Activated B cell treated with CpG ODN at 0.5 μM for 24 hours (primary cell): ENCODE measurements at regions not wholly inside any gene's neighbourhood (a gene's known extent, or its start where the extent isn't known, plus 50 kb on each side); places are given as distances from the start of the nearest gene placed in this dataset.

Experiments
- ATAC-seq: fragments of 200-7000 bp; cut with Tn5 transposase; one replicate; pipeline ENCODE4 v1.10.0; 2021; ENCODE audit warnings: low read depth, mild to moderate bottlenecking, moderate library complexity
- CTCF ChIA-PET: fragments of 350-600 bp; sonication (Branson Sonifier 250); formaldehyde crosslinking; loops from one replicate; lab custom pipeline; 2021; ENCODE audit warnings: antibody characterized with exemption; lab: Charles Lee
- POLR2A ChIA-PET: fragments of 350-600 bp; sonication (Branson Sonifier 250); formaldehyde crosslinking; loops from one replicate; lab custom pipeline; 2021; ENCODE audit warnings: antibody characterized with exemption; lab: Charles Lee
- DNase-seq: peaks from one replicate; pipeline ENCODE4 v3.0.0; 2022
- H3K27ac Mint-ChIP-seq: one replicate; pipeline ENCODE4 v1.8.0; 2020; ENCODE audit warnings: mixed read lengths
- H3K27me3 Mint-ChIP-seq: one replicate; pipeline ENCODE4 v1.8.0; 2021; ENCODE audit warnings: mixed read lengths
- H3K36me3 Mint-ChIP-seq: one replicate; pipeline ENCODE4 v1.8.0; 2021; ENCODE audit warnings: low read depth, mixed read lengths
- H3K4me1 Mint-ChIP-seq: one replicate; pipeline ENCODE4 v1.8.0; 2021; ENCODE audit warnings: mixed read lengths
- H3K4me3 Mint-ChIP-seq: one replicate; pipeline ENCODE4 v1.8.0; 2020; ENCODE audit warnings: mild to moderate bottlenecking, mixed read lengths
- H3K9me3 Mint-ChIP-seq: one replicate; pipeline ENCODE4 v1.8.0; 2020; ENCODE audit warnings: mixed read lengths
- intact Hi-C: fragments of 100-400 bp; cut with micrococcal nuclease; formaldehyde crosslinking; loops from one replicate; pipeline ENCODE4 v1.15.1; 2024
- TF ChIP-seq, protein P1 (sequence below): fragments of 200-600 bp; IDR thresholded peaks from one replicate; pipeline ENCODE4 v1.8.0; 2022; ENCODE audit warnings: antibody characterized with exemption, mild to moderate bottlenecking

- ChIA-PET CTCF (no interaction called here), POLR2A (no interaction called here)
- no peak for DNase-seq
- no peaks in the 10 kb centered on the region for H3K9me3 Mint-ChIP-seq
- no peak overlapping the region for H3K27ac Mint-ChIP-seq
- ATAC-seq: no peak
- no peaks in the 10 kb centered on the region for H3K4me1 Mint-ChIP-seq
- intact Hi-C loops: no loop called here
- no peaks in the 10 kb centered on the region for H3K36me3 Mint-ChIP-seq
- H3K4me3 Mint-ChIP-seq: no peak overlapping the region
- H3K27me3 Mint-ChIP-seq: peaks cover 3% of the 10 kb centered on the region
- TF ChIP-seq, protein P1, sequence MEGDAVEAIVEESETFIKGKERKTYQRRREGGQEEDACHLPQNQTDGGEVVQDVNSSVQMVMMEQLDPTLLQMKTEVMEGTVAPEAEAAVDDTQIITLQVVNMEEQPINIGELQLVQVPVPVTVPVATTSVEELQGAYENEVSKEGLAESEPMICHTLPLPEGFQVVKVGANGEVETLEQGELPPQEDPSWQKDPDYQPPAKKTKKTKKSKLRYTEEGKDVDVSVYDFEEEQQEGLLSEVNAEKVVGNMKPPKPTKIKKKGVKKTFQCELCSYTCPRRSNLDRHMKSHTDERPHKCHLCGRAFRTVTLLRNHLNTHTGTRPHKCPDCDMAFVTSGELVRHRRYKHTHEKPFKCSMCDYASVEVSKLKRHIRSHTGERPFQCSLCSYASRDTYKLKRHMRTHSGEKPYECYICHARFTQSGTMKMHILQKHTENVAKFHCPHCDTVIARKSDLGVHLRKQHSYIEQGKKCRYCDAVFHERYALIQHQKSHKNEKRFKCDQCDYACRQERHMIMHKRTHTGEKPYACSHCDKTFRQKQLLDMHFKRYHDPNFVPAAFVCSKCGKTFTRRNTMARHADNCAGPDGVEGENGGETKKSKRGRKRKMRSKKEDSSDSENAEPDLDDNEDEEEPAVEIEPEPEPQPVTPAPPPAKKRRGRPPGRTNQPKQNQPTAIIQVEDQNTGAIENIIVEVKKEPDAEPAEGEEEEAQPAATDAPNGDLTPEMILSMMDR: no peak
Observed at GRCh38 chr20:40244286-40244685, 444.8 kb downstream of the MAFB start.

DNA sequence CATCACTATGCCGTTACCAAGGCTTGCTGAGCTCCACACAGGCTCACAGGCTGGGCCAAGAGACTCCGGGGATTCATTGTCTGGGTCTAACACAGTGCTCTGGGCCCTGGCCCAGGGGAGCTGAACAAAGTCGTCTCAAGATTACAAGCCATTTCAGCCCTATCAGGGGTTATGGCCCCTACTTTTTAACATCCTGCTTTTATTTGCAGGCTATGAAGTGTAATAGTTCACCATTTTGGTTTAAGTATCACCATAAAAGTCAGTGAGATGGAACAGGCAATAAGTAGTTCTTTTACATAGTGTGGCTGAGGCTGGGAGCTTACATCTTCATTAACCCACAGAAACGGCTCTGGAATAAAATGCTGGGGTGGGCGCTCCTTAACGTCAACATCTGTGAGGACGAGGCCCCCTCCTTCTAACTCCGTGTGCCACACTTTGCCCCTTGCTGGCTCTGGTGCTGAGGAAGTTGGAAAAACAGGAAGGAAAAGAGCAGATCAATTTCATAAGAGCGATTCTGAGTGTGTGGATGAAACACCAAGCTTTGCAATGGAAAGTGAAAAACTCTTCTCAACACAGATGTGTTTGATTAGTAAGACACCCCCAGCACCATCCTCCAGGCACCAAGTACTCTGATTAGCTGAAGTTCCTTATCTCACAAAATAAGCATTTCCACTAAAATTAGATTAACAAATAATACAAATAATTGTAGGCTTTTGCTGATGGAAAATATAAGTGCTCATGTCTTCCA lies 447.3 kb downstream of the MAFB start:
- Mint-ChIP-seq H3K27me3 (peaks cover 5% of the 10 kb centered on the region), H3K27ac (no peak overlapping the region), H3K36me3 (no peaks in the 10 kb centered on the region), H3K4me1 (no peaks in the 10 kb centered on the region), H3K9me3 (no peaks in the 10 kb centered on the region), H3K4me3 (no peak overlapping the region)
- DNase-seq (no peak), ATAC-seq (no peak)
- ChIA-PET CTCF (no interaction called here), POLR2A (no interaction called here)
- TF ChIP-seq, protein P1: no peak
- intact Hi-C loops: no loop called here

DNA sequence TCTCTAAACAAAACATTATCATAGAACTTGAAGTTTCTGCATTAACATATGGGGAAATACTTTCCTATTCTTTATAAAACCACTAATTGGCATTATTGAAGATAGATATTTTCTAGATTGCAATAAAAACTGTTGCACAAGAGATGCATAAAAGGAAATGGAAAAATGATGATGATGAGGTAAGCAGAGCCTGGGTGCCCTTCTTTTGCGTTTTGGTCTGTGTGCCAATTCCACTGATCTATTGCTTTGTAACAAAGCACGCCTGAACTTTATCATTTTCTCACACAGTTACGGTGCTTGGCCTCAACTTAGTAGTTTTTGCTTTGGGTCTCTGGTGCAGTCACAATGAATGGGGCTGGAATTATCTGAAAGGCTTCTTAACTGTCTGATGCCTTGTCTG lies 450.5 kb downstream of the MAFB start:
- Mint-ChIP-seq H3K4me1 (no peaks in the 10 kb centered on the region), H3K9me3 (no peaks in the 10 kb centered on the region), H3K27ac (no peak overlapping the region), H3K4me3 (no peak overlapping the region), H3K36me3 (no peaks in the 10 kb centered on the region), H3K27me3 (peaks cover 9% of the 10 kb centered on the region)
- intact Hi-C loops: no loop called here
- TF ChIP-seq, protein P1: no peak
- ChIA-PET CTCF (no interaction called here), POLR2A (no interaction called here)
- DNase-seq: no peak
- ATAC-seq: no peak

DNA sequence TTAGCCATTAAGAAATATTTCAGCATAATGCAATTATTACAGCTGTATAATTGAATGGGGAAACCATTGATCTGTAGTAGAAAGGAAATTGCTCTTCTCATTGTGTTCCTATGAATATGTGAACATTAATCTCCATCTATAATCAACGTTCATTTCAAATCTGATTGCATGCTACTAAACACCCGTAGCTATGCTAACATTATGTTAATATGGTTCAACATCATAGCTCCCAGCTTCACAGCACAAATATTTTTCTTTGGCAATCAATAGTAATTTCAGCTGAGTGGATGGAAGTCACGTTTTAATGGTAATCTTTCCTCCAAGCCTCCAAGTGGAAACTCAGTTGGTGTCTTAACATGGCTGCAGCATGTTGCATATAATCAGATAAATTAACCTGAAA lies 454.4 kb downstream of the MAFB start:
- intact Hi-C loops: no loop called here
- Mint-ChIP-seq H3K27me3 (peaks cover 6% of the 10 kb centered on the region), H3K9me3 (no peaks in the 10 kb centered on the region), H3K4me3 (no peak overlapping the region), H3K27ac (no peak overlapping the region), H3K4me1 (no peaks in the 10 kb centered on the region), H3K36me3 (no peaks in the 10 kb centered on the region)
- ChIA-PET CTCF (no interaction called here), POLR2A (no interaction called here)
- DNase-seq: no peak
- TF ChIP-seq, protein P1: no peak
- no peak for ATAC-seq

DNA sequence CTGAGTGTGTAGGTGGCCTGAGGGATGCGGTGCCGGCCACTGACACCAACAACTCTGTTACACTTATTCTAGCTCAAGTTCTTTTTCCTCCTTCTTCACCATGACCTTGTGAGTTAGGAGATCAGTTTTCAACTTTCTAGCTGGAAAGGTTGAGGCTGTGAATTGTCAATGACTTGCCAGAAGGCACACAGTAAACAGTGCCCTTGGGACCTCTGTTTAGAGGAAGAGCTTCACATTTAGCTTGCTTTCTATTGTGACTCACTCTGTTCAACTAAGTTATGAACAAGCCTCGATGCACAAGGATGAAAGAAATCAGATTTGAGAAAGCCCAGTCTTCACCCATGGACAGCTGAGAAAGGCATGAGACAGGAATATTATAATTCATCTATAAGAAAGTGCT lies 455.6 kb downstream of the MAFB start:
- no peaks in the 10 kb centered on the region for H3K36me3 Mint-ChIP-seq
- ChIA-PET CTCF (no interaction called here), POLR2A (no interaction called here)
- ATAC-seq (no peak), DNase-seq (no peak)
- H3K27me3 Mint-ChIP-seq: peaks cover 7% of the 10 kb centered on the region
- TF ChIP-seq, protein P1: no peak
- no peaks in the 10 kb centered on the region for H3K9me3 Mint-ChIP-seq
- no peaks in the 10 kb centered on the region for H3K4me1 Mint-ChIP-seq
- no peak overlapping the region for H3K27ac Mint-ChIP-seq
- H3K4me3 Mint-ChIP-seq: no peak overlapping the region
- intact Hi-C loops: no loop called here
